ENCODE measurements at regions not wholly inside any gene's neighbourhood (a gene's known extent, or its start where the extent isn't known, plus 50 kb on each side); places are given as distances from the start of the nearest gene placed in this dataset.

GRCh38 chr6:56407883-56408410 lies 160.6 kb upstream of the COL21A1 start:
- no peak for DNase-seq (ENCODE audit: low read depth in 4 of 4, low spot score in 2 of 4)

- no peak for DNase-seq (ENCODE audit: low read depth in 4 of 4, low spot score in 2 of 4)
Observed at GRCh38 chr6:56406276-56407269, 159.2 kb upstream of the COL21A1 start.

- DNase-seq (ENCODE audit: low read depth in 4 of 4, low spot score in 2 of 4): no peak
Observed at GRCh38 chr6:56404599-56404998, 157.2 kb upstream of the COL21A1 start.

- no peak for DNase-seq (ENCODE audit: low read depth in 4 of 4, low spot score in 2 of 4)
Observed at GRCh38 chr6:56403745-56404144, 156.4 kb upstream of the COL21A1 start.

- DNase-seq (ENCODE audit: low read depth in 4 of 4, low spot score in 2 of 4): no peak
Observed at GRCh38 chr6:56401477-56402070, 154.2 kb upstream of the COL21A1 start.

- no peak for DNase-seq (ENCODE audit: low read depth in 4 of 4, low spot score in 2 of 4)
Observed at GRCh38 chr6:56400273-56400672, 152.9 kb upstream of the COL21A1 start.

- DNase-seq (ENCODE audit: low read depth in 4 of 4, low spot score in 2 of 4): no peak
Observed at GRCh38 chr6:56399672-56400263, 152.4 kb upstream of the COL21A1 start.

GRCh38 chr6:56399250-56399671 lies 151.9 kb upstream of the COL21A1 start:
- DNase-seq (ENCODE audit: low read depth in 4 of 4, low spot score in 2 of 4): no peak

GRCh38 chr6:56396435-56396834 lies 149.1 kb upstream of the COL21A1 start:
- DNase-seq (ENCODE audit: low read depth in 4 of 4, low spot score in 2 of 4): no peak

GRCh38 chr6:56393615-56394612 lies 146.5 kb upstream of the COL21A1 start:
- no peak for DNase-seq (ENCODE audit: low read depth in 4 of 4, low spot score in 2 of 4)

- DNase-seq (ENCODE audit: low read depth in 4 of 4, low spot score in 2 of 4): no peak
Observed at GRCh38 chr6:56388415-56388755, 141.0 kb upstream of the COL21A1 start.

GRCh38 chr6:56387621-56388414 lies 140.4 kb upstream of the COL21A1 start:
- no peak for DNase-seq (ENCODE audit: low read depth in 4 of 4, low spot score in 2 of 4)

GRCh38 chr6:56386717-56387116 lies 139.3 kb upstream of the COL21A1 start:
- no peak for DNase-seq (ENCODE audit: low read depth in 4 of 4, low spot score in 2 of 4)

- no peak for DNase-seq (ENCODE audit: low read depth in 4 of 4, low spot score in 2 of 4)
Observed at GRCh38 chr6:56385981-56386593, 138.7 kb upstream of the COL21A1 start.

- no peak for DNase-seq (ENCODE audit: low read depth in 4 of 4, low spot score in 2 of 4)
Observed at GRCh38 chr6:56383160-56383559, 135.8 kb upstream of the COL21A1 start.

GRCh38 chr6:56382416-56382940 lies 135.1 kb upstream of the COL21A1 start:
- DNase-seq (ENCODE audit: low read depth in 4 of 4, low spot score in 2 of 4): no peak

- DNase-seq (ENCODE audit: low read depth in 4 of 4, low spot score in 2 of 4): no peak
Observed at GRCh38 chr6:56381801-56382251, 134.4 kb upstream of the COL21A1 start.

GRCh38 chr6:56380476-56380875 lies 133.1 kb upstream of the COL21A1 start:
- no peak for DNase-seq (ENCODE audit: low read depth in 4 of 4, low spot score in 2 of 4)

Measured in left renal cortex interstitium (tissue), 4 donors.